HL-60 (cell line): ENCODE measurements at regions not wholly inside any gene's neighbourhood (a gene's known extent, or its start where the extent isn't known, plus 50 kb on each side); places are given as distances from the start of the nearest gene placed in this dataset.

ENCODE experiments used
- DNase-seq, 2 experiments: peaks; one replicate each; pipeline ENCODE4 v3.0.0-alpha.2; 2010 to 2020; ENCODE audit warnings: low read depth in 1 of 2, low spot score in 1 of 2
- H3K27ac ChIP-seq: fragments of 250-450 bp; sonication (Bioruptor Pico); replicated peaks from 2 replicates; pipeline ENCODE4 v1.5.1; 2020; ENCODE audit warnings: mild to moderate bottlenecking, moderate library complexity
- H3K27me3 ChIP-seq: fragments of 250-450 bp; sonication (Bioruptor Pico); 2 replicates; pipeline ENCODE4 v1.5.1; 2021; ENCODE audit warnings: mild to moderate bottlenecking, moderate library complexity; ENCODE audit not compliant: insufficient read depth, poor library complexity, severe bottlenecking
- H3K4me3 ChIP-seq: replicated peaks from 2 replicates; pipeline ENCODE4 v1.5.1; 2011; ENCODE audit warnings: mild to moderate bottlenecking, control low read depth, low read length; ENCODE audit not compliant: insufficient read depth
- CTCF ChIP-seq: IDR thresholded peaks from one replicate; pipeline ENCODE4 v1.5.1; 2011; ENCODE audit warnings: low read length, control low read depth, inconsistent platforms; ENCODE audit not compliant: insufficient read depth
- GABPA ChIP-seq: IDR thresholded peaks from 2 replicates; pipeline ENCODE4 v1.6.1; 2012; ENCODE audit warnings: low read depth
- POLR2AphosphoS5 ChIP-seq: IDR thresholded peaks from 2 replicates; pipeline ENCODE4 v1.6.1; 2012; ENCODE audit warnings: low read depth
- SPI1 ChIP-seq: IDR thresholded peaks from 2 replicates; pipeline ENCODE4 v1.6.1; 2012; ENCODE audit warnings: low read depth, mild to moderate bottlenecking, borderline replicate concordance
- TF ChIP-seq, protein P1 (sequence below): IDR thresholded peaks from 2 replicates; pipeline ENCODE4 v1.6.1; 2012; ENCODE audit warnings: low read depth; ENCODE audit not compliant: insufficient replicate concordance

- no peak overlapping the region for H3K4me3 ChIP-seq
- H3K27me3 ChIP-seq: peaks cover 2% of the 10 kb centered on the region
- no peak for TF ChIP-seq POLR2AphosphoS5
- DNase-seq: no peak
- H3K27ac ChIP-seq: no peak overlapping the region
Observed at GRCh38 chr10:117725993-117726392, 183.4 kb downstream of the EMX2 start.

- Histone ChIP-seq H3K27me3 (peaks cover 3% of the 10 kb centered on the region), H3K4me3 (no peak overlapping the region), H3K27ac (no peak overlapping the region)
- TF ChIP-seq SPI1: no peak
- no peak for TF ChIP-seq CTCF
- TF ChIP-seq GABPA: no peak
- no peak for TF ChIP-seq POLR2AphosphoS5
- TF ChIP-seq, protein P1, sequence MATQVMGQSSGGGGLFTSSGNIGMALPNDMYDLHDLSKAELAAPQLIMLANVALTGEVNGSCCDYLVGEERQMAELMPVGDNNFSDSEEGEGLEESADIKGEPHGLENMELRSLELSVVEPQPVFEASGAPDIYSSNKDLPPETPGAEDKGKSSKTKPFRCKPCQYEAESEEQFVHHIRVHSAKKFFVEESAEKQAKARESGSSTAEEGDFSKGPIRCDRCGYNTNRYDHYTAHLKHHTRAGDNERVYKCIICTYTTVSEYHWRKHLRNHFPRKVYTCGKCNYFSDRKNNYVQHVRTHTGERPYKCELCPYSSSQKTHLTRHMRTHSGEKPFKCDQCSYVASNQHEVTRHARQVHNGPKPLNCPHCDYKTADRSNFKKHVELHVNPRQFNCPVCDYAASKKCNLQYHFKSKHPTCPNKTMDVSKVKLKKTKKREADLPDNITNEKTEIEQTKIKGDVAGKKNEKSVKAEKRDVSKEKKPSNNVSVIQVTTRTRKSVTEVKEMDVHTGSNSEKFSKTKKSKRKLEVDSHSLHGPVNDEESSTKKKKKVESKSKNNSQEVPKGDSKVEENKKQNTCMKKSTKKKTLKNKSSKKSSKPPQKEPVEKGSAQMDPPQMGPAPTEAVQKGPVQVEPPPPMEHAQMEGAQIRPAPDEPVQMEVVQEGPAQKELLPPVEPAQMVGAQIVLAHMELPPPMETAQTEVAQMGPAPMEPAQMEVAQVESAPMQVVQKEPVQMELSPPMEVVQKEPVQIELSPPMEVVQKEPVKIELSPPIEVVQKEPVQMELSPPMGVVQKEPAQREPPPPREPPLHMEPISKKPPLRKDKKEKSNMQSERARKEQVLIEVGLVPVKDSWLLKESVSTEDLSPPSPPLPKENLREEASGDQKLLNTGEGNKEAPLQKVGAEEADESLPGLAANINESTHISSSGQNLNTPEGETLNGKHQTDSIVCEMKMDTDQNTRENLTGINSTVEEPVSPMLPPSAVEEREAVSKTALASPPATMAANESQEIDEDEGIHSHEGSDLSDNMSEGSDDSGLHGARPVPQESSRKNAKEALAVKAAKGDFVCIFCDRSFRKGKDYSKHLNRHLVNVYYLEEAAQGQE: no peak
- DNase-seq: no peak
Observed at GRCh38 chr10:117726596-117727295, 184.2 kb downstream of the EMX2 start.

- no peak overlapping the region for H3K27ac ChIP-seq
- TF ChIP-seq GABPA (no peak), CTCF (no peak), SPI1 (no peak), POLR2AphosphoS5 (no peak)
- TF ChIP-seq, protein P1: no peak
- no peak overlapping the region for H3K4me3 ChIP-seq
- no peak for DNase-seq
- peaks cover 7% of the 10 kb centered on the region for H3K27me3 ChIP-seq
Observed at GRCh38 chr10:117727421-117727820, 184.9 kb downstream of the EMX2 start.

DNA sequence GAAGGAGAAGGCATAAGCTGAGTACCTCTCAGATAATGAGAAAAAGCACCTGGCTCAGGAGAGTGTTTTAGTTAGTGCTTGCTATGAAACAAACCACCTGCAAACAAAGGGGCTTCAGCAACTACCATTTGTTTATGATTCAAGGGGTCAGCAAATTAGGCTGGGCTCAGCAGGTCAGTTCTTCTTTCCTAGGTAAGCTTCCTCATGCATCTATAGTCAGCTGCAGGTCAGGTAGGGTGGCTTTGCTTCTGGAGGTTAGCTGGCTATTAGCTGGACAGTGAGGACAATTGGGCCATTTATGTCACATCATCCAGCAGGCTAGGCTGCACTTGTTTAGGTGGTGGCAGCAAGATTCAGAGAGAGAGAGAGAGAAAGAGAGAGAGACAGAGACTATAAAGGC, 185.5 kb downstream of the EMX2 start:
- H3K27me3 ChIP-seq: peaks cover 6% of the 10 kb centered on the region
- no peak overlapping the region for H3K4me3 ChIP-seq
- no peak overlapping the region for H3K27ac ChIP-seq
- TF ChIP-seq POLR2AphosphoS5: no peak
- DNase-seq: no peak

- H3K27ac ChIP-seq: no peak overlapping the region
- H3K27me3 ChIP-seq: peaks cover 16% of the 10 kb centered on the region
- DNase-seq: no peak
- no peak overlapping the region for H3K4me3 ChIP-seq
- TF ChIP-seq, protein P1: no peak
- TF ChIP-seq SPI1 (no peak), GABPA (no peak)
Observed at GRCh38 chr10:117729156-117729555, 186.6 kb downstream of the EMX2 start.
